K562 (cell line): ENCODE measurements at regions not wholly inside any gene's neighbourhood (a gene's known extent, or its start where the extent isn't known, plus 50 kb on each side); places are given as distances from the start of the nearest gene placed in this dataset.

Experiments used
- ATAC-seq: fragments of 200-7000 bp; cut with Tn5 transposase; 3 replicates; pipeline ENCODE4 v1.9.1; 2020; ENCODE audit warnings: moderate library complexity
- BruUV-seq: library from RNA; stranded (reverse); fragments of 400-500 nt; replicated peaks from 2 replicates; lab custom pipeline; 2021; lab: Mats Ljungman, UMichigan
- CTCF ChIA-PET: fragments of 300-600 bp; formaldehyde crosslinking; extraction: SDS; loops from one replicate; lab custom pipeline; 2021; ENCODE audit warnings: low intra/inter-chr PET ratio; lab: Yijun Ruan, JAX
- POLR2A ChIA-PET: fragments of 300-600, 350-650 bp; sonication (Branson Sonifier 250); formaldehyde crosslinking; extraction: SDS; loops from one replicate; lab custom pipeline; 2021; ENCODE audit warnings: antibody characterized with exemption, inconsistent platforms; lab: Yijun Ruan, JAX
- DNase-seq, 4 experiments: peaks; one replicate each; pipeline versions ENCODE4 v3.0.0 to v3.0.0-alpha.2; 2011 to 2018; ENCODE audit warnings: low spot score in 3 of 4, mixed read lengths in 3 of 4; ENCODE audit errors: extremely low read depth in 1 of 4
- FAIRE-seq: peaks from 2 replicates; lab custom pipeline; 2011; peaks lifted over from hg19 to GRCh38; lab: Jason Lieb, UNC
- H2AFZ ChIP-seq: 2 replicates; pipeline ENCODE4 v1.6.0; 2011; ENCODE audit warnings: low read depth, low read length, control low read depth, inconsistent platforms
- H3K27ac ChIP-seq: fragments of 200-600 bp; 3 replicates; pipeline ENCODE4 v1.8.0; 2011; ENCODE audit warnings: low read depth, mild to moderate bottlenecking, control low read depth, inconsistent platforms, low read length, moderate library complexity, mixed read lengths; ENCODE audit errors: extremely low read depth
- H3K27me3 ChIP-seq, 2 experiments: fragments of 300-600 bp in 1 of 2; 2 replicates in 1 of 2; 3 replicates in 1 of 2; pipeline versions ENCODE4 v1.6.0 to v1.8.0; 2011; ENCODE audit warnings: inconsistent platforms in 2 of 2, low read length in 2 of 2, mild to moderate bottlenecking in 1 of 2, mixed read lengths in 1 of 2, moderate library complexity in 1 of 2; ENCODE audit not compliant: control insufficient read depth in 2 of 2, insufficient read depth in 2 of 2
- H3K36me3 ChIP-seq: fragments of 300-600 bp; 3 replicates; pipeline ENCODE4 v1.8.0; 2011; ENCODE audit warnings: mild to moderate bottlenecking, low read length, inconsistent platforms; ENCODE audit not compliant: control insufficient read depth, insufficient read depth
- H3K4me1 ChIP-seq, 2 experiments: fragments of 200-600 bp in 1 of 2; replicated peaks in 1 of 2; 2 replicates in 1 of 2; 3 replicates in 1 of 2; pipeline versions ENCODE4 v1.5.1 to v1.8.0; 2011; ENCODE audit warnings: inconsistent platforms in 2 of 2, low read length in 2 of 2, mild to moderate bottlenecking in 1 of 2, mixed read lengths in 1 of 2, moderate library complexity in 1 of 2; ENCODE audit not compliant: control insufficient read depth in 2 of 2, insufficient read depth in 2 of 2
- H3K4me2 ChIP-seq: 2 replicates; pipeline ENCODE4 v1.6.1; 2011; ENCODE audit warnings: low read length, control low read depth, inconsistent platforms, mixed read lengths; ENCODE audit not compliant: insufficient read depth
- H3K4me3 ChIP-seq: fragments of 200-600 bp; sonication (generic), shearing (Covaris generic); 2 replicates; pipeline ENCODE4 v1.5.1; 2016; ENCODE audit warnings: control low read depth, inconsistent platforms
- H3K79me2 ChIP-seq: fragments of 200-600 bp; 3 replicates; pipeline ENCODE4 v1.8.0; 2011; ENCODE audit warnings: low read length, inconsistent platforms; ENCODE audit not compliant: control insufficient read depth, insufficient read depth
- H3K9ac ChIP-seq, 2 experiments: 2 replicates each; pipeline versions ENCODE4 v1.6.0 to v1.6.1; 2011; ENCODE audit warnings: low read depth in 2 of 2, low read length in 2 of 2, control low read depth in 1 of 2, inconsistent platforms in 1 of 2, mild to moderate bottlenecking in 1 of 2, mixed read lengths in 1 of 2; ENCODE audit not compliant: insufficient read depth in 1 of 2
- H3K9me1 ChIP-seq: one replicate; pipeline ENCODE4 v1.6.0; 2011; ENCODE audit warnings: inconsistent platforms, mild to moderate bottlenecking, low read length, moderate library complexity; ENCODE audit not compliant: control insufficient read depth, insufficient read depth
- H3K9me3 ChIP-seq: replicated peaks from 2 replicates; pipeline ENCODE4 v1.5.1; 2011; ENCODE audit warnings: low read depth, low read length, inconsistent platforms; ENCODE audit not compliant: control insufficient read depth, insufficient read depth
- H4K20me1 ChIP-seq: replicated peaks from 2 replicates; pipeline ENCODE4 v1.6.1; 2011; ENCODE audit warnings: low read length, inconsistent platforms, mixed read lengths; ENCODE audit not compliant: control insufficient read depth, insufficient read depth
- CHD4 ChIP-seq: fragments of 200-600 bp; sonication (generic); IDR thresholded peaks from 3 replicates; pipeline ENCODE4 v1.6.1; 2012; ENCODE audit warnings: low read depth, mild to moderate bottlenecking, mixed read lengths, low read length, inconsistent platforms; ENCODE audit not compliant: insufficient read depth, insufficient replicate concordance, poor library complexity, severe bottlenecking
- EP400 ChIP-seq: fragments of 450-650 bp; IDR thresholded peaks from 2 replicates; pipeline ENCODE4 v1.6.1; 2017; ENCODE audit warnings: antibody characterized with exemption, mild to moderate bottlenecking, moderate library complexity
- ETS2 ChIP-seq: IDR thresholded peaks from 2 replicates; pipeline ENCODE4 v1.6.1; 2016; ENCODE audit warnings: borderline replicate concordance, missing genetic modification characterization, mild to moderate bottlenecking, moderate library complexity, missing compliant biosample characterization; ENCODE audit not compliant: poor library complexity, severe bottlenecking
- HMGN3 ChIP-seq: IDR thresholded peaks from 2 replicates; pipeline ENCODE4 v1.6.1; 2011; ENCODE audit warnings: borderline replicate concordance, low read depth, mild to moderate bottlenecking, mixed read lengths, low read length; ENCODE audit not compliant: insufficient read length; ENCODE audit errors: extremely low read depth
- HOMEZ ChIP-seq: fragments of 250-450 bp; sonication (Bioruptor Pico); IDR thresholded peaks from 2 replicates; pipeline ENCODE4 v1.4.0; 2020; ENCODE audit warnings: mild to moderate bottlenecking, moderate library complexity
- MCM5 ChIP-seq: fragments of 450-650 bp; IDR thresholded peaks from 2 replicates; pipeline ENCODE4 v1.6.1; 2016; ENCODE audit warnings: low read depth
- MTF1 ChIP-seq: fragments of 250-450 bp; sonication (Bioruptor Pico); IDR thresholded peaks from 2 replicates; pipeline ENCODE4 v1.9.0; 2021; ENCODE audit warnings: moderate library complexity, mild to moderate bottlenecking, inconsistent platforms, borderline replicate concordance
- SNRNP70 ChIP-seq: fragments of 200-400 bp; formaldehyde crosslinking; optimal IDR thresholded peaks from 2 replicates; pipeline ENCODE3; 2017; ENCODE audit warnings: low read depth, low read length
- SOX6 ChIP-seq: fragments of 450-650 bp; IDR thresholded peaks from 2 replicates; pipeline ENCODE4 v1.6.1; 2014; ENCODE audit warnings: mild to moderate bottlenecking
- TEAD1 ChIP-seq, 2 experiments: fragments of 450-650 bp in 1 of 2; sonication (generic) in 1 of 2; formaldehyde crosslinking; IDR thresholded peaks; 2 replicates each; pipeline versions ENCODE4 v1.4.0 to v1.8.0; 2020 to 2022; ENCODE audit warnings: mild to moderate bottlenecking in 2 of 2, missing genetic modification reagents in 1 of 2
- ZNF445 ChIP-seq: fragments of 250-450 bp; sonication (Bioruptor Pico); IDR thresholded peaks from 2 replicates; pipeline ENCODE4 v1.4.0; 2020; ENCODE audit warnings: low read depth, mild to moderate bottlenecking, moderate library complexity
- ZNF639 ChIP-seq, 2 experiments: fragments of 200-800 bp in 1 of 2; sonication (Bioruptor generic) in 1 of 2; sonication (generic) in 1 of 2; formaldehyde crosslinking in 1 of 2; IDR thresholded peaks in 1 of 2; conservative IDR thresholded peaks in 1 of 2; 2 replicates each; pipeline versions ENCODE4 v1.5.0 to v1.6.1; 2016 to 2020; ENCODE audit warnings: missing compliant biosample characterization in 1 of 2, missing genetic modification characterization in 1 of 2, missing genetic modification reagents in 1 of 2
- ZNF778 ChIP-seq: fragments of 450-650 bp; formaldehyde crosslinking; IDR thresholded peaks from 2 replicates; pipeline ENCODE4 v1.4.0; 2020; ENCODE audit warnings: mild to moderate bottlenecking, moderate library complexity
- ZNF79 ChIP-seq: fragments of 250-450 bp; sonication (Bioruptor Pico); IDR thresholded peaks from 2 replicates; pipeline ENCODE4 v1.4.0; 2020; ENCODE audit warnings: low read depth, mild to moderate bottlenecking, moderate library complexity
- WGBS: fragments of 100-300 bp; shearing (Covaris generic); methylation state at CpG from one replicate; pipeline ENCODE4 v1.1.6; 2016; ENCODE audit warnings: low coverage, mixed read lengths; ENCODE audit not compliant: insufficient coverage; ENCODE audit errors: missing lambda C conversion rate; 5-methylcytosine and 5-hydroxymethylcytosine counted together
- in situ Hi-C: fragments of 300-500 bp; cut with MboI; formaldehyde crosslinking; loops from 4 replicates; pipeline ENCODE4 v1.15.0; 2018; ENCODE audit warnings: inconsistent platforms, mixed read lengths
- intact Hi-C: fragments of 100-400 bp; cut with micrococcal nuclease; formaldehyde crosslinking; loops from 2 replicates; pipeline ENCODE4 v1.14.2; 2022

GRCh38 chr12:67797753-67798152 lies 149.2 kb downstream of the DYRK2 start (continued):
- no peak for TF ChIP-seq HOMEZ (CRISPR knock-in tag)
- TF ChIP-seq ZNF445: no peak

DNA sequence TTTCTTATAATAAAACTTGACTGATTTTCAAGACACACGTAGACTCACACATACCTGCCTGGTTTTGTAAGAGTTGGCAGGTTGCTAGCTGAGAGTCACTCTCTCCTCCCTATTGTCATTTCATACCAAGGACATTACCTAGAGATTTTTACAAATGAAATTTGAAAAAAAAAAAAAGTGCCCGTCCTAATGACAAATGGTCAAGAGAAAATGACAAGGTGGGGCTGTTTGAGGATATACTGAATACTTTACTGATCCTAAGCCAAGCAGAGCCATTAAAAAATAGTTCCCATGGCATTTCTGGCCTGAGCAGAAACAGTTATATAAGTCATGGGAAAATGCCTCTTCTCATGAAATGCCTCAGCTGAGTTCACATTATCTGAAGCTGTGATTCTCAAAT lies 150.2 kb downstream of the DYRK2 start:
- H3K4me3 ChIP-seq: no peak overlapping the region
- H3K9me3 ChIP-seq: no peaks in the 10 kb centered on the region
- in situ Hi-C loops: no loop called here
- no peak for ATAC-seq
- no peaks in the 10 kb centered on the region for H3K9me1 ChIP-seq
- H2AFZ ChIP-seq: no peak overlapping the region
- ChIA-PET POLR2A (interaction anchor here (1.1 kb wide), 1 partner anchor 9 kb away, joined by 3 read pairs; no protein-coding TSS in a partner anchor), CTCF (no interaction called here)
- intact Hi-C loops: no loop called here
- no peak overlapping the region for H3K4me2 ChIP-seq
- FAIRE-seq: no peak
- H4K20me1 ChIP-seq: no peaks in the 10 kb centered on the region
- H3K79me2 ChIP-seq: no peaks in the 10 kb centered on the region
- H3K36me3 ChIP-seq: no peaks in the 10 kb centered on the region
- WGBS: 0% methylated on average over 2 of the region's 2 CpGs
- BruUV-seq: no TSS peak
- H3K9ac ChIP-seq: no peak overlapping the region
- no peak for DNase-seq
- no peaks in the 10 kb centered on the region for H3K4me1 ChIP-seq
- no peak overlapping the region for H3K27ac ChIP-seq
- H3K27me3 ChIP-seq: no peaks in the 10 kb centered on the region
- TF ChIP-seq MCM5 (no peak), HMGN3 (no peak), EP400 (no peak), SOX6 (no peak), TEAD1 (CRISPR knock-in tag; IDR thresholded peaks at IDR 0.05) (no peak), MTF1 (no peak), ZNF79 (CRISPR knock-in tag) (no peak), ETS2 (no peak), ZNF778 (CRISPR knock-in tag) (no peak), ZNF639 (CRISPR knock-in tag; conservative IDR thresholded peaks at IDR 0.05 in 1 of 2, IDR thresholded peaks at IDR 0.05 in 1 of 2) (no peak), SNRNP70 (no peak), CHD4 (no peak)
